HPDE6-E6E7 (cell line): ENCODE measurements at regions not wholly inside any gene's neighbourhood (a gene's known extent, or its start where the extent isn't known, plus 50 kb on each side); places are given as distances from the start of the nearest gene placed in this dataset.

Experiments
- DNase-seq: peaks from one replicate; pipeline ENCODE4 v3.0.0; 2011; ENCODE audit warnings: missing footprints; ENCODE audit errors: extremely low spot score

- DNase-seq, result no peak
Observed at GRCh38 chr20:43863821-43864544, 50.7 kb upstream of the TOX2 start.

GRCh38 chr20:43863330-43863729, 51.3 kb upstream of the TOX2 start:
- no peak for DNase-seq

- no peak for DNase-seq
Observed at GRCh38 chr20:43862438-43862837, 52.2 kb upstream of the TOX2 start.

DNA sequence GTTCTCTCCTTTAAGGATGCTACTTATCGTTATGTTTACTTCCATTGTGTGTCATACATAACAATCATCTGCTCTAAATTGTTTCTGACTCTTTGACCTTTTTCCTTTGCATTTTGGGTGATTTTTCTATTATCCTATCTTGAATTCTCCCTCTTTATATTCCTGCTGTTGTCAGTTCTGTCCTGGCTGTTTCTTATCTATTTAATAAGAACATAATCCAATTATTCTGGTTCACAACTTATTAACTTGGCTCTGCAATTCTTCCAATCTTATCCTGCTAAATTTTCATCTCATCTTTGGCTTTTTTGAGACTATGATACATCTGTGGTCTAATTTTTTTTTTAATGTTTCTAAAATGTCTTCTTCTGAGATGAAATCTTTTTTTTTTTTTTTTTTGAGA, 54.7 kb upstream of the TOX2 start:
- DNase-seq, result no peak

DNA sequence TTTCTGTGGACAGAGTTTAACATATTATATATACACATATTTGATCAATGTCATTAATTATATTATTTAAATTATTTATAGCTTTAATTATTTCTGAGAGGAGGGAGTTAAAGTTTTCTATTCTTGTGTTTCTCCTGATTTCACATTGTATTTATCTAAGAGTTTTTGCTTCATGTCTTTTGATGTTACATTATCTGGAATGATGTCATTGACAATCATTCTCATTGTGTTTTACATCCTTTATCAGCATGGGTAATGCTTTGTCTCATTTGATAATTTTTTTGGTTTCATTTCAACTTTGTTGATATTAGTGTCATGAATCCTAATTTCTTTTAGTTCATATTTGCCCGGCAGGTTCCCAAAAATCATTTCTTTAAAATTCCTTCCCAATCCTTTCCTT, 56.7 kb upstream of the TOX2 start:
- no peak for DNase-seq

DNA sequence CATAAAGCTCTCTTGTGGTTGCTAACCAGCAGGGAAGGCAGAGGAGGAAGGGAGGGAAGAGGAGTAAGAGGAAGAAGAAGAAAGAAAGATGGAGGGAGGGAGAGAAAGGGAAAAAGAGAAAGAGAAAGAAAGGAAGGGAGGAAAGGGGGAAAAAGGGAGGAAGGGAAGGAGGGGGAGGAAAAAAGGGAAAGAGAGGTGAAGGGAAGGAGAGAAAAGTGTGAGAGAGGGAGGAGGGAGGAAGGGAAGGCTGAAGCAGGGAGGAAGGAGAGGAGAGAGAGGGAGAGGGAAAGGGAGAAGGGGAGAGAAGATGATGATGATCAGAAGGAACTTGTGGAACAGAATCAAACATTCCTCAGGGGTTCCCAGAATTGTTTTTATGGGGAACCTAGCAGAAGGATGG, 57.5 kb upstream of the TOX2 start:
- DNase-seq, result no peak

- DNase-seq, result no peak
Observed at GRCh38 chr20:43855803-43856202, 58.8 kb upstream of the TOX2 start.

DNA sequence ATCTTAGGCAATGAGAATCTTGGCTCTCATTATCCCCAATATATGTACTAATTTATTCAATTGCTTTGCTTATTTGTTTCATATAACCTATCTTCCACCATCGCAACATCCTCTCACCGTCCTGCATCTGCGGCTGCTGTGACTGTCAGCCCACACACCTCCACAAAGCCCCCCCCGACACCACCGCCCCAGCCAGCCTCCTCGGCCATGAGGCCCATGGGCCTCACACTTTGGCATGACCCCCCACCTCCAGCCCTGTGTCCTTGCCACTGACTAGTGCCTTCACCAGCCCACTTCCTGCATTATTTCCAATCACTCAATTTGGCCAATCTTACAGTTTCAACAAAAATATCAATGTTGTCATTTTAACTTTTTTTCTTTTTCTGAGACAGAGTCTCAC, 60.7 kb upstream of the TOX2 start:
- no peak for DNase-seq

- DNase-seq, result no peak
Observed at GRCh38 chr20:43853174-43853803, 61.4 kb upstream of the TOX2 start.

- DNase-seq, result peak; percentile 66
Observed at GRCh38 chr20:43849496-43850186, 65.0 kb upstream of the TOX2 start.

DNA sequence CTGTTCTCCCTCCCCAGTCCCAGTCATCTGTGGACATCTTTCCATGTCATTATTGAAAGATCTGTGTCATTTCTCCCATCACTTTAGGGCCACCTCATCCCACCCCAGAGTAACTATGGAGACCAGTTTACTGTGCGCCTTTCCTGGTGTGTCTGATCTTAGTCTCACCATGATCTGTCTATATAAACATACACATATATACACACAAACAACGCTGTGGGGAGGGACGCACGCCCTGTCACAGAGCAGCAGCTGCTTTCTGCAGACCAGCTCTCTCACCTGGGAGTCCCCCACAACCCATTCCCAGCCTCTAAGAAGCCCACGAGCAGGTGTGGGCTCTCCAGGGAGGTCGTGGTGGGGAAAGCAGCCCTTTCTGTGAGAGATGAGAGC, 68.1 kb upstream of the TOX2 start:
- no peak for DNase-seq

DNA sequence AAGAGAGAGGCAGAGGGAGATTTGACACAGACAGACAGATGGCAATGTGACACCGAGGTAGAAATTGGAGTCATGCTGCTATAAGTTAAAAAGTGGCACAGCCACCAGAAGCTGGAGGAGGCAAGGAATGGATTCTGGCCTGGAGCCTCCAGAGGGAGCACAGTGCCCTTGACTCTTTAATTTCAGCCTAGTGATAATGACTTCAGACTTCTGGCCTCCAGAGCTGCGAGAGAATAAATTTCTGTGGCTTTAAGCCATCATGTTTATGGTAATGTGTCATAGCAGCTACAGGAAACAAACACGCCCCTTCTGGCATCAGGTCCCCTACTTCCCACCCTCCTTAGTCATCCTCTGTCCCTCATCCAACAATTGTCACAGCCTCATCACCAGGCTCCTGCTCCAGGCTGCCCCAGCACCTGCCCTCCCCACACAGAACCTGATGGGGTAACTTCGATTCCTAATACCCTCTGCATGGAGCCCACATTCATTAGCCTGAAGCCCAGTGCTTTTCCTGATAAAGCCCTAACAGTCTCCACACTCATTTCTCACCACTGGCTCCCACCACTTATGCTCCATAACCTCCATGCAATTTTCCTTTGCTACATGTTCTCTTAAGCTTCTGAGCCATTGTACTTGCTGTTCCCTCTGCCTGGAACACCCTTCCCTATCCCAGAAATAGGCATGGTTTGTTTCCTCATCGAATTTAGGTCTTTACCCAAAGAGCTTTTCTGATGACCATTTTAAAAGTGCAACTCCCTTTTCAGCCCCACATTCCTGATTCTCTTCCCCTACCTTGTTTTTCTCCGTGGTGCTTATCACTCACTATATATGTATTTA, 69.7 kb upstream of the TOX2 start:
- peak; percentile 67 for DNase-seq

DNA sequence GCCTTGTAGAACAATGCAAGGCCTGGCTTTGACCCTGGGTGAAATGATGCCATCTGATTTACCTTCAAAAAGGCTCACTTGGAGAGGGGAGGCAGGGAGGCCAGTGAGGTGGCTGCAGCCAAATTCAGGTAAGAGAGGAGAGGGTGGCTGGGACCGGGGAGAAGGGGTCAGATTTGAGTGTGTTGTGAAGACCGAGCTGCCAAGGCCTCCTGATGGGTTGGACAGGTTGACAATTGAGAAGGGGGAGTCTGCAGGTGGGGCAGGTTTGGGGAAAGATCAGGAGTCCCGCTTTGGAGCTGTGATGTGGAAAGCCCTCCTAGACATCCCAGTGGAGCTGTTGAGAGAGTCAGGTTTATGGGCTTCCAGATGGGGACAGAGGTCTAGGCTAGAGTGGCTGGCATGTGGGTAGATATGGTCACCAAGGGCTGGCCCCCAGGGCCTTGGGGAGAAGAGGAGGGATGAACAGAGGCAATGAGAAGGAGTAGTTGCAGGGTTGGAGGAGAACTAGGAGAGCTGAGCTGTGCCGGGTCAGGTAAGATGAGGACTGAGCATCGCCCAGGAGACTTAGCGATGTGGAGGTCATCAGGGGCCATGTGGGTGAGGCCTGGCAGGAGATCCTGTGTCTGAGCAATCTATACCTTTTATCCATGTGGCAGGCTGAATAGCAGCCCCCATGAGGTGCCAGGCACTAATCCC, 70.5 kb upstream of the TOX2 start:
- no peak for DNase-seq

DNA sequence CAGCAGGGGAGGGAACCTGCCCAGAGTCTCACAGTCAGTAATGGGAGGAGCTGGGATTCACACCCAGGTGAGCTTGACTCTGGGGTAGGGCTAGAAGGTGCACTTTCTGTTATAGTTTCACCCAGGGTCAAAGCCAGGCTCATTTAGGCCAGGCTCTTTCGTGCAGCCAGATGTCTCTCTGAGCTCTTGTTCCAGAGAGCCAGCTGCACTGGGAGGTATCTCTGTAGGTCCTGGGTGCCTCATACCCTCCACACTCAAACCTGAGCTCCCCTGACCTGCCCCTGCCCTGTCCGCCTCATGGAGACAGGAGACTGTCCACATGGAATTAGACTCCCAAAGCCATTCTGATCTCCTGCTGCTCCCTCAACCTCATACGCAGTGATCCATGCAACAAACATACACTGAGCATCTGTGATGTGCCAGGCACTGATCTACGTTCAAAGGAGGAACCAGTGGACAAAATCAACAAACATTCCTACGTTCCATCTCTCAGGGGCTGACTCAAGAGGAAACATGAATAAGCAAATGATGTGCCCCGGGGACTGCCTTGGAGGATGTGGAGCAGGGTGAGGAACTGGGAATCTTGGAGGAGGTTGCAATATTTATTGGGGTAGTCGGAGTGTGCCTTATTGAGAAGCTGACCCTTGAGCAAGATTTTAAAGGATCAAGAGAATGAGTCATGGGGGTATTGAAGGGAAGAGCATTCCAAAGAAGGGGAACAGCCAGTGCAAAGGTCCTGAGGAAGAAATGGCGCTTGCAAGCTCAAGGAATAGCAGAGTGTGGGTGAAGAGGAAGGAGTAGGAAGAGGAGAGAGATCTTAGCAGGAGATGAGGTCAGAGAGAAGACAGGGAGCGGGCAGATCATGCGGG, 71.3 kb upstream of the TOX2 start:
- DNase-seq, result no peak

DNA sequence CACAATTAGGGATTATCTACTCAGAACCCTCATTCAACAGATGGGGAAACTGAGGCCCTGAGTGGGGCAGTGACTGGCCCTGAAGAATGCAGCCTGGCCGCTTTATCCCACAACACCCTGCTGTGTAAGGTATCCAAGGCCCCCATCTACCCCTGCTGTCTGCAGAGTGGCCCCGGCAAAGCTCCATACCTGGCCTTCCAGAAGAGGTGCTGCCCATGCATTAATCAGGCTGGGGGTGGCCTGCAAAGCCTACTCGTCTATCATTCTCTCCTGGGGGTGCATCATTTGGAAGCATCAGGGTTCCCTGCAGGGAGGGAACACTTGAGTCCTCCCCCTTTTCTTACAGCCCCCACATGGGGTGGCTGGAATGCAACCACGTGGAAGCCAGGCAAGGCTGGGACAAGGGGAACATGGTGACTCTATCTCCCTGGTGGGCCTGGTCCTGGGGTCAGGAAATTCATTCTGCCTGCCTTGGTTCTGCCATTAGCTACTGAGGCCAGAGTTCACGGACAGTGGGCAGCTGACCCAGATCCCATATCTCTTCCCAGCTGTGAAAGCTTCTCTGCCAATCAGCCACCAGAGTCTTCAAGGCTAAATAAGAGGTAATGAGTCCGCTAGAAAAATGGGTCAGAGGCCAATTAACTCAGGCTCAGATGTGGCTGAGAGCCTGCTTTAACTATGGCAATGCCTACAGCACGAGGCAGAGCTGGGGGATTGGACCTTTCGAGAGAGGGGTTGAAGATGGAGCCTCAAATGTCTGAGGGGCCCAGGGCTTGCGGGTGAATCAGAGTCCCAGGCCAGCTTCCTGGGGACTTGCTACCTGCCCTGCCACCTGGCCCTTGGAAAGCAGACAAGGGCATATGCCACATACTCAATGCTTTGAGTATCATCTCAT, 72.3 kb upstream of the TOX2 start:
- no peak for DNase-seq

GRCh38 chr20:43840382-43841070, 74.1 kb upstream of the TOX2 start:
- peak; percentile 70 for DNase-seq

- no peak for DNase-seq
Observed at GRCh38 chr20:43839793-43840199, 74.9 kb upstream of the TOX2 start.

DNA sequence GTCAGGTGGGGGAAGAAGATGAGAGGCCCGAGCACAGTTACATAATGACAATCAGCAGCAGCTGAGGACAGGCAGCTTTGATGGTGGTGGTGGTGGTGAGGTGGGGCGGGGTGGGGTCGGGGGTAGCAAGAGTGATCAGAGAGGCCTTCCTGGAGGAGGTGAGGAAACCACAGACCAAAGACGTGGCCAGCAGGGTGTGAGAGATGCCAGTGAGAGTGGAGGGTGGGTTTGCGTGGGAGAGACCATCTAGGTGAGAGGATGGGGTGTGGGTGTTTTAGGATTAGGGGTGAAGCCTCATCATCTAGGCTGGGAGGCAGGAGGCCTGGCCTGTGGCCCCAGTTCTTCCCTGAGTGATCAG, 76.0 kb upstream of the TOX2 start:
- DNase-seq, result no peak
